GM19240 (cell line): ENCODE measurements at regions not wholly inside any gene's neighbourhood (a gene's known extent, or its start where the extent isn't known, plus 50 kb on each side); places are given as distances from the start of the nearest gene placed in this dataset.
"Not testable (repeated sequence)": the region's sequence is repeated elsewhere in the genome, so short reads cannot be mapped to it uniquely, and the experiment has no call there.

Source experiments
- DNase-seq: peaks from one replicate; pipeline ENCODE4 v3.0.0; 2011; ENCODE audit warnings: low spot score; ENCODE audit not compliant: insufficient read length

GRCh38 chr6:130557481-130558112, 191.8 kb downstream of the TMEM200A start:
- DNase-seq: no peak

- DNase-seq: no peak
These were observed 192.3 kb downstream of the TMEM200A start for GRCh38 chr6:130558131-130558530.

- no peak for DNase-seq
These were observed 193.3 kb downstream of the TMEM200A start for GRCh38 chr6:130559166-130559565.

- no peak for DNase-seq
These were observed 194.4 kb downstream of the TMEM200A start for GRCh38 chr6:130560231-130560630.

DNA sequence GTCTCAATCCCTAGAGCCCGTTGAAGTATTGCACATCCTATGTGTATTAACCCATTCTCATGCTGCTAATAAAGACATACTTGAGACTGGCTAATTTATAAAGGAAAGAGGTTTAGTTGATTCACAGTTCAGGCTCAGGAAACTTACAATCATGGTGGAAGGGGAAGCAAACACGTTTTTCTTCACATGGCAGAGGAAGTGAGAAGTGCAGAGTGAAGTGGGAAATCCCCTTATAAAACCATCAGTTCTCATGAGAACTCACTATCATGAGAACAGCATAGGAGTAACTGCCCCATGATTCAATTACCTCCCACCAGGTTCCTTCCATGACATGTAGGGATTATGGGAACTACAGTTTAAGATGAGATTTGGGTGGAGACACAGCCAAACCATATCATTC, 195.3 kb downstream of the TMEM200A start:
- DNase-seq: not testable (repeated sequence)

DNA sequence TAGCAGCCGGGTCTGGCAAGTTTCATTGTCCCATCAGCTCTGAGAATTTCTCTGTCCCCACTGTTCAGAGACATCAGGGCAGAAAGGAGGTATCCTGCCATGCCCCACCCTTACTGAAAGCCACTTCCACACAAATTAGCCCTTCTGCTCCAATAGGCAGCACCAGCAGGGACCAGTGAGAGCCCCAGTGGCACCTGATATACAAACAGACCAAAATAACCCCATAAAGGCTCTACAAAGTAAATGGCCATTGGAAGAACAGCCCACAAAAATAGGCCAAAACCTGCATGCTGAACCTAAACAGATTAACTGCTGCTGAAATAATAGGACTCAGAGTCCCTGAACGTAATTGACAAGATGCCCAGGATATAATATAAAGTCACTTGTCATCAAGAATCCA, 199.9 kb downstream of the TMEM200A start:
- no peak for DNase-seq

- DNase-seq: no peak
These were observed 208.3 kb downstream of the TMEM200A start for GRCh38 chr6:130574146-130574545.

- no peak for DNase-seq
These were observed 209.7 kb downstream of the TMEM200A start for GRCh38 chr6:130575557-130575956.

DNA sequence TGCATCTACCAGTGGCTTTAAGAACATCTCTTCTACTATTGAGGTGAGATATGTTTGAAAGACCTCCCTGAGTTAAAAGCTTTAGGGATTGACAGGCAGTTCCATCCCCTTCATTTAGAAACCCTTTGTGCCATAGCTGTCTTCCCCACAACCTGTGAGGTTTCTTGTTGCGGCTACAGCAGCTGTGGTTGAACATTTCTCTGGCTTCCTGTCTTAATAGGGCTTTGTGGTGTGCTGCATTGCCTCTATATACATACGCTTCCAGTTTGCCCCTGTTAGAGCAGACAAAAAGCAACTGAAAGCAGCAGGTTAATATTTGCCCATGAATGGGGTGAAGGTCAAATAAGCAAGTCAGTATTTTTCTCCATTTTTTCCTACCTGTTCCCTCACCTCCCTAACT, 210.2 kb downstream of the TMEM200A start:
- peak; percentile 14 for DNase-seq

- no peak for DNase-seq
These were observed 211.5 kb downstream of the TMEM200A start for GRCh38 chr6:130577178-130577919.

- DNase-seq: no peak
These were observed 212.9 kb downstream of the TMEM200A start for GRCh38 chr6:130578713-130579112.

GRCh38 chr6:130583268-130583667, 217.5 kb downstream of the TMEM200A start:
- DNase-seq: no peak

DNA sequence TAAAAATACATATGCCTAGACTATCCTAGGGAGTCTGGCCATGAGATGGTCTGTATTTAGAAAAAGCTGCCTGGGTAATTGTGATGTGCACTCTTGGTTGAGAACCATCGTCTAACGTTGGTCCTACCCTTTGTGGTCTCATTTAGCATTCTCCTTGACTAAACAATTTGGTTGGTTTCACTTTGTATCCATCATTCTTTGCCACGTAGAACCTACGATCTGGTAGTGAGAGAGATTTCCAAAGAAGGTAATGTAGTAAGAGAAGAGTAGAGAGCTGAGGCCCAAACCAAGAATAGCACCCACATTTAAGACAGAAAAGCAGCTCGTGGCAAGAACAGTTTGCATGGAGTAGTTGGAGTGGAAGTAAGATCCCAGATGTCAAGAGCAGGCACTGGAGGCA, 219.8 kb downstream of the TMEM200A start:
- DNase-seq: no peak

DNA sequence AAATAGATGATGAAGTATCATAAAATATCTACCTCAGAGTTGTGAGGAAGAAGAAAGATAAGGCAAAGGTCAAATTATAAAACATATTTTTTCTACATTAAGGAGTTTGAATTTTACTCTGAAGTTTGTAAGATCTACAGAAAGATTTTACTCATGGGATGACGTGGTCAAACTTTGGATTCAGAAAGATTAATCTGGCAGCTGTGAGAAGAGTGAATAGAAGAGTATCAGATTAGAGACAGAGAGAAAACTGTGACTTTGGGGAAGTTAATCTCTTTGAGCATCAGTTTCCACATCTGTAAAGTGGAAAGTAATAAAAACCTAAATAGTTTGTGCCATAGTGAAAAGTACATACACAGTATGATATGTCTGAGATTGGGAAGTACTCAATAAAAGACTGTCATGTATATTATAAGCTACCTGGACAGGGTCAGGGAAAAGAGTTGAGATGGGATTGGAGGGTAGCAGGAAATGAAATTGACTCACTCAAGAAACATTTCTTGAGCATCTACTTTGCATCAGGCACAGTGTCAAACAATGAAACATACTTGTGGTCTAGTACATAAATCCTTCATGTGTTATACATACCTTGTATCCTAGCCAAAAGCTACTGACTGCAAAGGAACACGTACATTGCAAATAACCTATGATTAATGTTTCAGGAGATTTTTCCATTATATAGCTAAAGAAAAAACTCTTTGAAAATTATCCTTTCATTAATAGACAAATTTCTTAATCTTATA, 222.1 kb downstream of the TMEM200A start:
- DNase-seq: no peak

DNA sequence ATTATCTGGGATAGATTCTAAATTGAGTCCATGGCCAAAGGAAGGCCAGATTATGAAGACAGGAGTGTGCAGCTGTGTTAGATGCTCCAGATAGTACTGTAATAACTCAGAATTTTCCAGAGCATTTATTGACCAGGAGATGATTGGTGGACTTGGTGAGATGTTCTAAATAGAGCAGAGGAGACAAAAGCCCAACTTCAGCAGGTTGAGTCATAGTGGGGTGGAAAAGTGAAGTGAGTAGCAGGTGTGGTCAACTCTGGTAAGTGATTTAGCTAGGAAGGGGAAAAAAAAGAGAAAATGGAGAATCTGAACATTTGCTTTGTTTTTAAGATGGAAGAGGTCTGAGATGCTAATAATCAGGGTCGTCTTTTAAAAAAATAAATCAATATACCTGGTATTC, 227.4 kb downstream of the TMEM200A start:
- DNase-seq: no peak

- DNase-seq: no peak
These were observed 228.1 kb downstream of the TMEM200A start for GRCh38 chr6:130593948-130594347.

DNA sequence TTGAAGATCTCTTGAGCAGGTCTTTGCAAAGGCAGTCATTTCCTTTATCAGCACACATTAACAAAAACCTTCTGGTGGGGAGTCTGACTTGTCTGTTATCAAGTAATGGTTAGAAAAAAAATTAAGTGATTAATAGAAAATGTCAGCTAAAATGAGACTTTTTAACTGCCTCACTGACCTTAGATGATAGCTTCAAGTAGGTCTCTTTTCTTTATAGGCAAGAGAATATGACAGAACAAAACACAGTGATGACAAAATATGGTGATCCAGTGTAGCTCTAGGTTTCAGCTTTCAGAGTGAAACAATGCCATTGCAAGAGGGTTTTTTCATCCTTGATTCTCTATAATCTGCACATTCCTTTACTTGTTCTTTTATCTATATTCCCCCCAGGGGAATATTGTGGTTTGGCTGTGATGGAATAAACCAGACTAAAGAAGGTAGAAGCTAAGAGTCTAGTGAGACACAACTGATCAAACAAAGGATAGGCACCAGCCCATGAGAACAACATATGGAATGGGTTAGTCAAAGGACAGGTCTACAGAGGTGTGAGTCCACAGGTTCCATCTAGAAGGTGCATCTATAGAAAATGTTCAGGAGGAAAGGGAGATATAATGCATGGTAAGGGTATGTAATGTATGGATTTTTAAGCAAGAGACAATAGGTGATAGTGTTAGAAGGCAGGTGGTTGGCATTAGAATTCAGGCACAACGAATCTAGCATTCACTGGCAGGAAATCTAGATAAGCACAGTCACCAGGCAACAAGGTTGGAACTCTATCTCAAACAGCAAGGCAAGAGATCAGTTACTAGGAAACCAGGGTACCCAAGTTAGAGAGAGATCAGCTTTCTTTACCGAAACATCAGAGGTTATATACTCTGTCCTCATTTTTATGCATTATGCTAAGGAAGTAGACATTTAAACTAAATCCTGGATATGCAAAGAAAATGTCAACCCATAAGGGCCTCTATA, 228.9 kb upstream of the SMLR1 start:
- DNase-seq: no peak

DNA sequence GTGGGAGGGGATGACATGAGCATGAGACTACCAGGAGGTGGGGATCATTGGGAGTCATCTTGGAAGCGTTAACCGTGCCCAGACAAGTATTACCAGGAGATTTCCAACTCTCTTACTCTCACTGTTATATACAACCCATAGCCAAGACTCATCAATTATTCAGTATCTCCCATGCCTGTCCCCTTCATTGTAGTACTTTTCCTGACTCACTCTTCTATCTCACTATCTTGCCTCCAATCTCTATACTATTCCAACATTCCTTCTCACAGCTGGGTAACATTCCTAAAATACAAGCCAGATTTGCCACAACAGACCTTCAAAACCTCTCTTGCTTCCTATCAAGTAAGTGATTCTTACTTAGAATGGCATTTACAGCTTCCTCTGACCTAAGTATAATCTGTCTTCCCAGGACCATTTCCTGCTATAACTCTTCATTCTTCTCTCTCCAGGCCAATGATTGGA, 226.3 kb upstream of the SMLR1 start:
- no peak for DNase-seq

GRCh38 chr6:130602151-130602770, 224.9 kb upstream of the SMLR1 start:
- DNase-seq: no peak

DNA sequence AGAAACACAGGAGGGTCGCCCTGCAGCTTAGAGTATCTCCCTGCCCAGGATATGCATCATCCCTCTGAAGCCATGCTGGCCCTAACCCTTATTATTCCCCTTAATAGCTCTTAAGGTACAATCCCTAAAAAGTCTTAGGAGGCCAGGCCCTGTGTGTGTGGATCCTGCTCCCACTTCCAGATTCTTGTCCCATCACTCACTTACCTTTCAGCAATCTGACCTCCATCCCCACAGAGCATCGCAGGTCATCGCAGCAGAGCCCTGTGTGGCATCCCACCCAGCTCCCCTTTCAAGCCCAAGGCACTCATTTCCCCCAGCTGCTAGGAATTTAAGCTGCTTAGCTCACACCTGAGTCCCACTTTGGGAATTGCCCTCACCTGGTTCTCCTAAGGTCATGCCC, 223.8 kb upstream of the SMLR1 start:
- DNase-seq: no peak
